ENCODE measurements at regions not wholly inside any gene's neighbourhood (a gene's known extent, or its start where the extent isn't known, plus 50 kb on each side); places are given as distances from the start of the nearest gene placed in this dataset.

DNA sequence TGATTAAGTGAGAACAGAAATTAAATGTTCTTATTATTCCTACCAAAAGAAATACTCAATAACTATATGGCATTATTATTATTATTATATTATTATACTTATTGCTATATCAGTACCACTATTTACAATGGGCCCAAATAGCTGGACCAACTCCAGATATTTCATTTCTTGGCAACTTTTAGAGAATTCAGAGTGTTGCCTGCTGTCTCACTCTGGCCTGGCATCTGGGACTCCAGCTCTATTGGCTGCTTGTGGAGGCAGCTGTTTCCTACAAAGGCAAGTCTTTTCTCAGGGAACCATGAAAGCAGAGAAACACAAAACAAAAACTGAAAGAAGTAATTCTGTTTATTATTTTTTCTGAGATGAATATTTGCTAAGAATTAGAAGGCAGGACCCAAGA, 105.1 kb upstream of the SORCS1 start:
- Histone ChIP-seq H3K9ac (ENCODE audit: low read length) (no peak overlapping the region), H4K20me1 (ENCODE audit: insufficient read depth) (no peaks in the 10 kb centered on the region), H3K4me1 (ENCODE audit: control insufficient read depth in 1 of 2, insufficient read depth in 2 of 2, low read length in 2 of 2) (no peaks in the 10 kb centered on the region), H3K79me2 (ENCODE audit: insufficient read depth, low read length) (no peaks in the 10 kb centered on the region), H3K4me3 (replicated peaks in 1 of 2; ENCODE audit: low read depth in 1 of 2, low read length in 2 of 2) (no peak overlapping the region), H2AFZ (ENCODE audit: low read depth, low read length, poor library complexity, severe bottlenecking) (no peak overlapping the region), H3K9me2 (ENCODE audit: insufficient read depth) (no peaks in the 10 kb centered on the region), H3K4me2 (ENCODE audit: low read length) (no peak overlapping the region), H3K36me3 (ENCODE audit: control insufficient read depth in 1 of 2, insufficient read depth in 2 of 2, low read length in 2 of 2) (no peaks in the 10 kb centered on the region), H3K9me3 (ENCODE audit: control insufficient read depth in 1 of 2, insufficient read depth in 1 of 2, low read depth in 1 of 2, low read length in 2 of 2) (peaks cover 56 to 59% of the 10 kb centered on the region in 2 experiments), H3K27ac (ENCODE audit: low read depth, low read length) (no peak overlapping the region), H3K27me3 (ENCODE audit: insufficient read depth, low read length) (no peaks in the 10 kb centered on the region)
- TF ChIP-seq, protein P1, sequence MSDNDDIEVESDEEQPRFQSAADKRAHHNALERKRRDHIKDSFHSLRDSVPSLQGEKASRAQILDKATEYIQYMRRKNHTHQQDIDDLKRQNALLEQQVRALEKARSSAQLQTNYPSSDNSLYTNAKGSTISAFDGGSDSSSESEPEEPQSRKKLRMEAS (IDR thresholded peaks at IDR 0.05): no peak
- TF ChIP-seq POLR2A (IDR thresholded peaks at IDR 0.05; ENCODE audit: borderline replicate concordance, extremely low read depth, insufficient read depth, insufficient read length) (no peak), FOSL1 (IDR thresholded peaks at IDR 0.05; ENCODE audit: low read depth) (no peak), TCF7L2 (IDR thresholded peaks at IDR 0.05; ENCODE audit: borderline replicate concordance, extremely low read depth, insufficient read depth, insufficient read length) (no peak), ZFX (IDR thresholded peaks at IDR 0.05) (no peak), SRF (IDR thresholded peaks at IDR 0.05; ENCODE audit: low read depth) (no peak), CEBPB (IDR thresholded peaks at IDR 0.05; ENCODE audit: low read depth) (no peak), ELF1 (IDR thresholded peaks at IDR 0.05; ENCODE audit: borderline replicate concordance, low read depth) (no peak), YY1 (IDR thresholded peaks at IDR 0.05; ENCODE audit: extremely low read depth, insufficient replicate concordance, low read depth, low read length) (no peak), POLR2AphosphoS5 (IDR thresholded peaks at IDR 0.05; ENCODE audit: low read depth, low read length) (no peak), RAD21 (IDR thresholded peaks at IDR 0.05; ENCODE audit: low read depth) (no peak), EZH2 (IDR thresholded peaks at IDR 0.05) (no peak), ZNF274 (IDR thresholded peaks at IDR 0.05; ENCODE audit: low read depth, low read length) (no peak), EGR1 (IDR thresholded peaks at IDR 0.05; ENCODE audit: low read depth) (no peak), EZH2phosphoT487 (IDR thresholded peaks at IDR 0.05; ENCODE audit: borderline replicate concordance) (no peak), SP1 (IDR thresholded peaks at IDR 0.05; ENCODE audit: low read depth) (no peak), CBX3 (IDR thresholded peaks at IDR 0.05; ENCODE audit: low read depth) (no peak)
- TF ChIP-seq, protein P2, sequence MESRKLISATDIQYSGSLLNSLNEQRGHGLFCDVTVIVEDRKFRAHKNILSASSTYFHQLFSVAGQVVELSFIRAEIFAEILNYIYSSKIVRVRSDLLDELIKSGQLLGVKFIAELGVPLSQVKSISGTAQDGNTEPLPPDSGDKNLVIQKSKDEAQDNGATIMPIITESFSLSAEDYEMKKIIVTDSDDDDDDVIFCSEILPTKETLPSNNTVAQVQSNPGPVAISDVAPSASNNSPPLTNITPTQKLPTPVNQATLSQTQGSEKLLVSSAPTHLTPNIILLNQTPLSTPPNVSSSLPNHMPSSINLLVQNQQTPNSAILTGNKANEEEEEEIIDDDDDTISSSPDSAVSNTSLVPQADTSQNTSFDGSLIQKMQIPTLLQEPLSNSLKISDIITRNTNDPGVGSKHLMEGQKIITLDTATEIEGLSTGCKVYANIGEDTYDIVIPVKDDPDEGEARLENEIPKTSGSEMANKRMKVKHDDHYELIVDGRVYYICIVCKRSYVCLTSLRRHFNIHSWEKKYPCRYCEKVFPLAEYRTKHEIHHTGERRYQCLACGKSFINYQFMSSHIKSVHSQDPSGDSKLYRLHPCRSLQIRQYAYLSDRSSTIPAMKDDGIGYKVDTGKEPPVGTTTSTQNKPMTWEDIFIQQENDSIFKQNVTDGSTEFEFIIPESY (IDR thresholded peaks at IDR 0.05; ENCODE audit: extremely low read depth, insufficient replicate concordance, low read length): no peak
- TF ChIP-seq, protein P3, sequence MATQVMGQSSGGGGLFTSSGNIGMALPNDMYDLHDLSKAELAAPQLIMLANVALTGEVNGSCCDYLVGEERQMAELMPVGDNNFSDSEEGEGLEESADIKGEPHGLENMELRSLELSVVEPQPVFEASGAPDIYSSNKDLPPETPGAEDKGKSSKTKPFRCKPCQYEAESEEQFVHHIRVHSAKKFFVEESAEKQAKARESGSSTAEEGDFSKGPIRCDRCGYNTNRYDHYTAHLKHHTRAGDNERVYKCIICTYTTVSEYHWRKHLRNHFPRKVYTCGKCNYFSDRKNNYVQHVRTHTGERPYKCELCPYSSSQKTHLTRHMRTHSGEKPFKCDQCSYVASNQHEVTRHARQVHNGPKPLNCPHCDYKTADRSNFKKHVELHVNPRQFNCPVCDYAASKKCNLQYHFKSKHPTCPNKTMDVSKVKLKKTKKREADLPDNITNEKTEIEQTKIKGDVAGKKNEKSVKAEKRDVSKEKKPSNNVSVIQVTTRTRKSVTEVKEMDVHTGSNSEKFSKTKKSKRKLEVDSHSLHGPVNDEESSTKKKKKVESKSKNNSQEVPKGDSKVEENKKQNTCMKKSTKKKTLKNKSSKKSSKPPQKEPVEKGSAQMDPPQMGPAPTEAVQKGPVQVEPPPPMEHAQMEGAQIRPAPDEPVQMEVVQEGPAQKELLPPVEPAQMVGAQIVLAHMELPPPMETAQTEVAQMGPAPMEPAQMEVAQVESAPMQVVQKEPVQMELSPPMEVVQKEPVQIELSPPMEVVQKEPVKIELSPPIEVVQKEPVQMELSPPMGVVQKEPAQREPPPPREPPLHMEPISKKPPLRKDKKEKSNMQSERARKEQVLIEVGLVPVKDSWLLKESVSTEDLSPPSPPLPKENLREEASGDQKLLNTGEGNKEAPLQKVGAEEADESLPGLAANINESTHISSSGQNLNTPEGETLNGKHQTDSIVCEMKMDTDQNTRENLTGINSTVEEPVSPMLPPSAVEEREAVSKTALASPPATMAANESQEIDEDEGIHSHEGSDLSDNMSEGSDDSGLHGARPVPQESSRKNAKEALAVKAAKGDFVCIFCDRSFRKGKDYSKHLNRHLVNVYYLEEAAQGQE (IDR thresholded peaks at IDR 0.05; ENCODE audit: low read depth): no peak
- TF ChIP-seq, protein P4, sequence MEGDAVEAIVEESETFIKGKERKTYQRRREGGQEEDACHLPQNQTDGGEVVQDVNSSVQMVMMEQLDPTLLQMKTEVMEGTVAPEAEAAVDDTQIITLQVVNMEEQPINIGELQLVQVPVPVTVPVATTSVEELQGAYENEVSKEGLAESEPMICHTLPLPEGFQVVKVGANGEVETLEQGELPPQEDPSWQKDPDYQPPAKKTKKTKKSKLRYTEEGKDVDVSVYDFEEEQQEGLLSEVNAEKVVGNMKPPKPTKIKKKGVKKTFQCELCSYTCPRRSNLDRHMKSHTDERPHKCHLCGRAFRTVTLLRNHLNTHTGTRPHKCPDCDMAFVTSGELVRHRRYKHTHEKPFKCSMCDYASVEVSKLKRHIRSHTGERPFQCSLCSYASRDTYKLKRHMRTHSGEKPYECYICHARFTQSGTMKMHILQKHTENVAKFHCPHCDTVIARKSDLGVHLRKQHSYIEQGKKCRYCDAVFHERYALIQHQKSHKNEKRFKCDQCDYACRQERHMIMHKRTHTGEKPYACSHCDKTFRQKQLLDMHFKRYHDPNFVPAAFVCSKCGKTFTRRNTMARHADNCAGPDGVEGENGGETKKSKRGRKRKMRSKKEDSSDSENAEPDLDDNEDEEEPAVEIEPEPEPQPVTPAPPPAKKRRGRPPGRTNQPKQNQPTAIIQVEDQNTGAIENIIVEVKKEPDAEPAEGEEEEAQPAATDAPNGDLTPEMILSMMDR (IDR thresholded peaks at IDR 0.05 in 2 of 3, conservative IDR thresholded peaks at IDR 0.05 in 1 of 3; ENCODE audit: borderline replicate concordance in 1 of 3, insufficient read depth in 1 of 3, low read depth in 2 of 3, low read length in 2 of 3): no peak
- no peak for ATAC-seq
- ChIA-PET RAD21 (ENCODE audit: low non-redundant PET in 1 of 2, low total read pairs in 2 of 2, uncharacterized antibody in 2 of 2, unreplicated experiment in 2 of 2) (no interaction called here), CTCF (no interaction called here), POLR2A (no interaction called here)
- DNase-seq (ENCODE audit: low read depth, low spot score): no peak
- intact Hi-C loops (cut with micrococcal nuclease): no loop called here
- BruUV-seq (replicated peaks): no TSS peak

All from HCT116 (cell line).